Colonic mucosa (tissue), 4 donors: ENCODE measurements at regions not wholly inside any gene's neighbourhood (a gene's known extent, or its start where the extent isn't known, plus 50 kb on each side); places are given as distances from the start of the nearest gene placed in this dataset.

Experiments
- DNase-seq: peaks from one replicate; pipeline ENCODE4 v3.0.0-alpha.2; 2020
- H3K27ac ChIP-seq: fragments of 200-600 bp; one replicate; pipeline ENCODE4 v1.8.0; 2021
- H3K27me3 ChIP-seq: fragments of 200-600 bp; one replicate; pipeline ENCODE4 v1.8.0; 2021
- H3K36me3 ChIP-seq: fragments of 200-600 bp; one replicate; pipeline ENCODE4 v1.8.0; 2021
- H3K4me1 ChIP-seq: fragments of 200-600 bp; one replicate; pipeline ENCODE4 v1.8.0; 2021; ENCODE audit warnings: mild to moderate bottlenecking
- H3K4me3 ChIP-seq: fragments of 200-600 bp; one replicate; pipeline ENCODE4 v1.8.0; 2021
- H3K9ac ChIP-seq, 2 donors: one replicate each; pipeline ENCODE4 v1.7.0; 2013; ENCODE audit warnings: control low read depth in 2 of 2, low read depth in 2 of 2, low read length in 2 of 2
- H3K9me3 ChIP-seq: fragments of 200-600 bp; one replicate; pipeline ENCODE4 v1.8.0; 2021
- intact Hi-C: fragments of 100-400 bp; cut with DNase I; formaldehyde crosslinking; loops from one replicate; pipeline ENCODE4 v1.14.1; 2022
- TF ChIP-seq, protein P1 (sequence below): fragments of 200-600 bp; IDR thresholded peaks from one replicate; pipeline ENCODE4 v1.8.0; 2022; ENCODE audit warnings: antibody characterized with exemption, mild to moderate bottlenecking
- donor health status: healthy.
- donor health status: DM: no; HTN: no; CAD: no.
- donor health status: DM: no; HTN: no; CAD: no.

DNA sequence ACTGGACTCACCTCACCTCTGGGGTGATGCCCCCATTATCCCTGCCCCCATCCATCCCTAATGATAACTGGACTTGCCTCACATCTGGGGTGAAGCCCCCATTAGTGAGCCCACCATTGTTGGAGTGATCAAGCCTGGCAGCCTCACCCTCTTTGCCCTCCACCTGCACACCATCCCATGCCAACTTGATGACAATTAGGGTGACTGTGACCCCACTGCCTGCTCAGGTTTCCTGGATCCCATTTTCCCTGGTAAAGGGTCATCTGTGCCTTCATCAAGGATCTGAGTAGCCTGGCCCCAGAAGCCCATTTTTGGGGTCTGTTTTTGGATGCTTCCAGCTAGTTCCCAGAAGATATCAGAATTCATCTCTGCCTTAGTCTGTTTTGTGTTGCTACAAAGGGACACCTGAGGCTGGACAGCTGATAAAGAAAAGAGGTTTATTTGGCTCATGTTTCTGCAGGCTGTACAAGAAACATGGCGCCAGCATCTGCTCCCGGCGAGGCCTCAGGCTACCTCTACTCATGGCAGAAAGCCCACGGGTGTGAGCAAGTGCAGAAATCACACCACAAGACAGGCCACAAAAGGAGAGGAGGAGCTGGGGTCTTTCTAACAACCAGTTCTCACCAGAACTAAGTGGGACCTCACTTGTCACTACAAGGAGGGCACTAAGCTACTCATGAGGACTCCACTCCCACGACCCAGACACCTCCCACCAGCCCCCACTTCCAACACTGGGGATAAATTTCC lies 196.4 kb upstream of the TWIST2 start:
- H3K9ac ChIP-seq, result no peak overlapping the region
- H3K9me3 ChIP-seq, result no peaks in the 10 kb centered on the region
- no peak overlapping the region for H3K27ac ChIP-seq
- no peak for DNase-seq
- no peaks in the 10 kb centered on the region for H3K27me3 ChIP-seq
- H3K36me3 ChIP-seq, result no peaks in the 10 kb centered on the region
- no peak overlapping the region for H3K4me3 ChIP-seq
- intact Hi-C loops, result no loop called here
- H3K4me1 ChIP-seq, result no peaks in the 10 kb centered on the region
- TF ChIP-seq, protein P1, sequence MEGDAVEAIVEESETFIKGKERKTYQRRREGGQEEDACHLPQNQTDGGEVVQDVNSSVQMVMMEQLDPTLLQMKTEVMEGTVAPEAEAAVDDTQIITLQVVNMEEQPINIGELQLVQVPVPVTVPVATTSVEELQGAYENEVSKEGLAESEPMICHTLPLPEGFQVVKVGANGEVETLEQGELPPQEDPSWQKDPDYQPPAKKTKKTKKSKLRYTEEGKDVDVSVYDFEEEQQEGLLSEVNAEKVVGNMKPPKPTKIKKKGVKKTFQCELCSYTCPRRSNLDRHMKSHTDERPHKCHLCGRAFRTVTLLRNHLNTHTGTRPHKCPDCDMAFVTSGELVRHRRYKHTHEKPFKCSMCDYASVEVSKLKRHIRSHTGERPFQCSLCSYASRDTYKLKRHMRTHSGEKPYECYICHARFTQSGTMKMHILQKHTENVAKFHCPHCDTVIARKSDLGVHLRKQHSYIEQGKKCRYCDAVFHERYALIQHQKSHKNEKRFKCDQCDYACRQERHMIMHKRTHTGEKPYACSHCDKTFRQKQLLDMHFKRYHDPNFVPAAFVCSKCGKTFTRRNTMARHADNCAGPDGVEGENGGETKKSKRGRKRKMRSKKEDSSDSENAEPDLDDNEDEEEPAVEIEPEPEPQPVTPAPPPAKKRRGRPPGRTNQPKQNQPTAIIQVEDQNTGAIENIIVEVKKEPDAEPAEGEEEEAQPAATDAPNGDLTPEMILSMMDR, result no peak

DNA sequence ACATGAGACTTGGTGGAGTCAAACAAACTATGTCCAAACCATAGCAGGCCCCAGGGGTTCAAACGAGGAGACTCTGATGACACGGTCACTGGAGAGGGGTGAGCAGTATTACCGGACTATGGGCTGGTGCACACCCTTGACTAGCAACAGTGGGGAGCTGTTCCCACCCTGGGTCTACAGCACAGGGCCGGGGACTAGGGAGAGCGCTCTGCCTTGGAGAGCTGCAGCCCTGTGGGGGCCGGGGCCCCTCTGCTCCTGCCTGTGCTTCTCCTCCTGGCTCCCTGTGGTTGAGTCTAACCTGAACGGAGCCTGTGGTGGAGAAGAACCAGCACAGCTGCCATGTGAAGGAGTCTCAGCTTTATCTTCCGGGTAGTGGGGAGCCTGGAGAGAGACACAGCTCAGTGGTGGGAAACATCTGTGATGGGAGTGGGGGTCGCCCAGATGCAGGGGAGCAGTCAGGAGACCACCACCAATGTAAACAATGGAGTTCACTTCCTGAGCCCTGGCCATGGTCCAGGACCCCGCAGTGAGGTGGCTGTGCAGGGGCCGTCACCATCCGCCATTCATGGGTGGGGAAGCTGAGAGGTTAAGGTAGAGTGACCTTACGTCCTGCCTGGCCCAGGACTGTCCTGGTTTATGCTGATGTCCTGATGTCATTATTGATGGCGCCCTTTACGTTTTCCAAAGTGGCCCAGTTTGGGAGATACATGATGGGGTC lies 195.7 kb upstream of the TWIST2 start:
- Histone ChIP-seq H3K9ac (no peak overlapping the region), H3K36me3 (no peaks in the 10 kb centered on the region)
- DNase-seq, result no peak

DNA sequence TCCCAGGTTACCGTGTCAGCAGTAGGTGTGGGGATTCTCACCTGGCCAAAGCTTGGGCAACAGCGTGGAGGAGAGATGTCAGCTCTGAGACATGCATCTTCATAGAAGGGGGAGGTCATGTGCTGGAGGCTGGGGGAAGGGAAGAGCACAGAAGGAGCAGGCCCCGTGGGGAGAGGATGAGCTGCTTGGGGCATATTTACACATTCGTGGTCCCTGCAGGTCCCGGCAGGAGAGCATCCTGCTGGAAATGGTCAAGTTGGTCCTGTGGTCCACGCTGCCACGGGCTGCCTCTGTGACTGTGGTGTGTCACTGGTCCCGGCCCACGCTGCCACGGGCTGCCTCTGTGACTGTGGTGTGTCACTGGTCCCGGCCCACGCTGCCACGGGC lies 195.1 kb upstream of the TWIST2 start:
- Histone ChIP-seq H3K4me3 (no peak overlapping the region), H3K4me1 (no peaks in the 10 kb centered on the region), H3K27ac (no peak overlapping the region), H3K27me3 (no peaks in the 10 kb centered on the region), H3K36me3 (no peaks in the 10 kb centered on the region), H3K9ac (no peak overlapping the region), H3K9me3 (no peaks in the 10 kb centered on the region)
- no peak for DNase-seq
- TF ChIP-seq, protein P1, result no peak
- intact Hi-C loops, result no loop called here

More for the DNA sequence above, 195.7 kb upstream of the TWIST2 start:
- H3K9me3 ChIP-seq, result no peaks in the 10 kb centered on the region
- TF ChIP-seq, protein P1, result no peak
- no peaks in the 10 kb centered on the region for H3K4me1 ChIP-seq
- no peaks in the 10 kb centered on the region for H3K27me3 ChIP-seq
- no peak overlapping the region for H3K4me3 ChIP-seq
- intact Hi-C loops, result no loop called here
- H3K27ac ChIP-seq, result no peak overlapping the region

DNA sequence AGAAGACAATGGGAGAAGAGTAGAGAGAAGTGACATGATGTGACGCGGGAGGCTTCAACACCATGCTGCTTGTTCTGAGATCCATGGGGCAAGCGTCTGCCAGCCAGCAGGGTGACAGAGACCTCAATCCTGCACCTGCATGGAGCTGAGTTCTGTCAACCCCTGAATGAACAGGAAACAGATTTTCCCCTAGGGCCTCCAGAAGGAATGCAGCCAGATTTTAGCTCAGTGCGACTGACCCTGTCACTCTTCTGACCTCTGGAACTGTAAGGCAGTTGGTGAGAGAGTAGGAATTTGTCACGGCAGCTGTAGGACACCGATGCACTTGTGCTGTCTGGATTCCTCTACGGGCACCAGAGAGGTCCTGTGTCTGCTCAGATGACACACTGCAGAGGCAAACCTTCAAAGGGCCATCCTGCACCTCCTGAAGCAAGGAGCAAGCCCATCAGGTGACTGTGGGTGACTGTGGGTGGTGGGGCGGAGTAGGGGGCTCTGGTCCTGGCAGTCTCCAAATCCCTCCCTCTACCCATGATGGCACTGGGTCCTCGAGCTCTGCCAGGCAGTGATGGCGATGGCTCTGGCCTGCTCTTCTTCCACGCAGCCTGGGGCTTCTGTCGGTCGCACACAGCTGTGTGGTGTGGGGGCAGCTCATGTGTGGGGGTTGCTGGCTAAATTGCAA lies 194.3 kb upstream of the TWIST2 start:
- no peak overlapping the region for H3K4me3 ChIP-seq
- no peak overlapping the region for H3K9ac ChIP-seq
- no peak overlapping the region for H3K27ac ChIP-seq
- H3K9me3 ChIP-seq, result no peaks in the 10 kb centered on the region
- DNase-seq, result no peak
- no peaks in the 10 kb centered on the region for H3K36me3 ChIP-seq
- TF ChIP-seq, protein P1, result no peak
- intact Hi-C loops, result no loop called here
- H3K27me3 ChIP-seq, result no peaks in the 10 kb centered on the region
- H3K4me1 ChIP-seq, result no peaks in the 10 kb centered on the region

DNA sequence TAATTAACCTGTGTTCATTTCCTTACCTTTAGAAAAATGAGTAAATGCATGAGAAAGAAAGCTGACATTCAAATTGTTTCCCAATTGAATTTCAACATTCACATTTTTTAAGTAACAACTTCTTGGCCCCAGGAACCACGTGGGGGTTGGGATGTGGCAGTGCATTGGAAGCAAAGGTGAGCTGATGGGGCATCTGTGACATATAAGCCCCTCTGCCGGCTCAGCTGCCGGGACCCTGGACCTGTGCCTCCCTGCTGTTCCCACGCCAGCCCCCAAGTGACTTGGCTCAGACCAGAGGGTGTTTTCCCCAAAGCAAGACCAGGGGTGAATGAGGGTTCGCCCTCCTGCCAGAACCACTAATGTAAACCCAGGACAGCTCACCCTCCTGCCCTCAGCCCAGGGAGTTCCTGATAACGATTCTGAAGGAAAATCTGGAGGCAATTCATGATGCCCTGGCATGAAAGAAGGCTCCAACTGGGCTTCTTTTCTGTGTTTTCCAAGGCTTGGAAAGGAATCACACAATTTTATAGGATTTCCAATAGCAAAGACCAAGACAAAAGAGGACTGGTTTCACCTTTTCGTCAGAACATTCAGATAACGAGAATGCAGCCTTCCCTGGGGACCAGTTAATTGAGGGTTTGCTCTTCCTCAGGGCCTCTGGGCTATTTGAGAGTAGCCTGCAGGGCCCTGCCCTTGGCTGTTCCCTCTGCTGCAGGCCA lies 193.2 kb upstream of the TWIST2 start:
- no peaks in the 10 kb centered on the region for H3K27me3 ChIP-seq
- intact Hi-C loops, result no loop called here
- H3K9ac ChIP-seq, result no peak overlapping the region
- H3K4me1 ChIP-seq, result no peaks in the 10 kb centered on the region
- H3K9me3 ChIP-seq, result no peaks in the 10 kb centered on the region
- H3K36me3 ChIP-seq, result no peaks in the 10 kb centered on the region
- no peak overlapping the region for H3K27ac ChIP-seq
- TF ChIP-seq, protein P1, result no peak
- DNase-seq, result no peak
- no peak overlapping the region for H3K4me3 ChIP-seq
